GM12878 (cell line): ENCODE measurements at regions not wholly inside any gene's neighbourhood (a gene's known extent, or its start where the extent isn't known, plus 50 kb on each side); places are given as distances from the start of the nearest gene placed in this dataset.

ENCODE experiments used
- BACH1 ChIP-seq: fragments of 450-650 bp; IDR thresholded peaks from 2 replicates; pipeline ENCODE4 v1.6.1; 2017; ENCODE audit warnings: mild to moderate bottlenecking, borderline replicate concordance
- EP300 ChIP-seq, 2 experiments: fragments of 150-350 bp in 1 of 2; IDR thresholded peaks; 2 replicates each; pipeline ENCODE4 v1.6.1; 2011 to 2012; ENCODE audit warnings: low read depth in 2 of 2, low read length in 2 of 2, borderline replicate concordance in 1 of 2, improper control_type of control experiment in 1 of 2, inconsistent platforms in 1 of 2; ENCODE audit not compliant: control insufficient read depth in 1 of 2
- EZH2 ChIP-seq: IDR thresholded peaks from 2 replicates; pipeline ENCODE4 v1.6.1; 2012; ENCODE audit warnings: low read depth, mild to moderate bottlenecking, control low read depth, inconsistent platforms, low read length, borderline replicate concordance; ENCODE audit not compliant: control insufficient read depth
- JUNB ChIP-seq: IDR thresholded peaks from 2 replicates; pipeline ENCODE4 v1.6.1; 2016; ENCODE audit warnings: antibody characterized with exemption, mild to moderate bottlenecking
- MXI1 ChIP-seq: fragments of 150-350 bp; IDR thresholded peaks from 2 replicates; pipeline ENCODE4 v1.6.1; 2011; ENCODE audit warnings: low read depth, mild to moderate bottlenecking, inconsistent platforms, low read length, improper control_type of control experiment
- NFIC ChIP-seq: IDR thresholded peaks from 2 replicates; pipeline ENCODE4 v1.6.1; 2012; ENCODE audit warnings: low read depth, mild to moderate bottlenecking, inconsistent platforms, low read length, moderate library complexity
- RAD51 ChIP-seq: fragments of 450-650 bp; IDR thresholded peaks from 2 replicates; pipeline ENCODE4 v1.6.1; 2016; ENCODE audit warnings: moderate library complexity, mild to moderate bottlenecking, inconsistent platforms
- SIN3A ChIP-seq: IDR thresholded peaks from 2 replicates; pipeline ENCODE4 v1.6.1; 2012; ENCODE audit warnings: low read depth, low read length, improper control_type of control experiment
- SREBF1 ChIP-seq: IDR thresholded peaks from 2 replicates; pipeline ENCODE4 v1.6.1; 2012; ENCODE audit warnings: mild to moderate bottlenecking, low read length
- TARDBP ChIP-seq: IDR thresholded peaks from 2 replicates; pipeline ENCODE4 v1.6.1; 2016; ENCODE audit warnings: borderline replicate concordance
- ZZZ3 ChIP-seq: IDR thresholded peaks from 2 replicates; pipeline ENCODE4 v1.6.1; 2011; ENCODE audit warnings: low read depth; ENCODE audit not compliant: control insufficient read depth, insufficient read length
- TF ChIP-seq, protein P1 (sequence below): IDR thresholded peaks from 2 replicates; pipeline ENCODE4 v1.6.1; 2011; ENCODE audit warnings: borderline replicate concordance, low read depth, mild to moderate bottlenecking, moderate library complexity, mixed read lengths, low read length; ENCODE audit not compliant: insufficient read depth; ENCODE audit errors: extremely low read length
- TF ChIP-seq, protein P2 (sequence below), 3 experiments: IDR thresholded peaks in 2 of 3; conservative IDR thresholded peaks in 1 of 3; 2 replicates each; pipeline ENCODE4 v1.5.1; 2011; ENCODE audit warnings: low read depth in 3 of 3, low read length in 3 of 3, mild to moderate bottlenecking in 3 of 3, control low read depth in 2 of 3, moderate library complexity in 2 of 3, inconsistent platforms in 1 of 3, mixed read lengths in 1 of 3; ENCODE audit not compliant: control insufficient read depth in 2 of 3, insufficient read depth in 1 of 3; ENCODE audit errors: extremely low read depth in 1 of 3

DNA sequence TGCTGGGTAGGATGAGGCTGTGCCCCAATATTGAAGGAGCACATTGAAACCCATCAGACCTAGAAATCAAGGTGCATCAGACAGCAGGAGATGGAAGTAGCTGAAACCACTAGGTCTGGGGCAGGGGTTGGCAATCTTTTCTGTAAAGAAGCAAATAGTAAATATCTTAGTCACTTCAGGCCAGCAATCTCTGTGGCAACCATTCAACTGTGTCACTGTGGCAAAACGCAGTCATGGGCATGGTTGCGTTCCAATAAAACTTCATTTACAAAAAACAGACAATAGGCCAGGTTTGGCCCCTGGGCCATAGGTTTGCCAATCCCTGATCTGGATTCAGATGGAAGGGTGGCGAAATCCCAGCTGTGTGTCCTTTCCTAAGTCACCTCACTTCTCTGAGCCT, 397.3 kb downstream of the MED13L start:
- TF ChIP-seq, protein P1, sequence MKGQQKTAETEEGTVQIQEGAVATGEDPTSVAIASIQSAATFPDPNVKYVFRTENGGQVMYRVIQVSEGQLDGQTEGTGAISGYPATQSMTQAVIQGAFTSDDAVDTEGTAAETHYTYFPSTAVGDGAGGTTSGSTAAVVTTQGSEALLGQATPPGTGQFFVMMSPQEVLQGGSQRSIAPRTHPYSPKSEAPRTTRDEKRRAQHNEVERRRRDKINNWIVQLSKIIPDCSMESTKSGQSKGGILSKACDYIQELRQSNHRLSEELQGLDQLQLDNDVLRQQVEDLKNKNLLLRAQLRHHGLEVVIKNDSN, result no peak
- no peak for TF ChIP-seq NFIC
- TF ChIP-seq ZZZ3, result no peak
- TF ChIP-seq SREBF1, result no peak
- TF ChIP-seq, protein P2, sequence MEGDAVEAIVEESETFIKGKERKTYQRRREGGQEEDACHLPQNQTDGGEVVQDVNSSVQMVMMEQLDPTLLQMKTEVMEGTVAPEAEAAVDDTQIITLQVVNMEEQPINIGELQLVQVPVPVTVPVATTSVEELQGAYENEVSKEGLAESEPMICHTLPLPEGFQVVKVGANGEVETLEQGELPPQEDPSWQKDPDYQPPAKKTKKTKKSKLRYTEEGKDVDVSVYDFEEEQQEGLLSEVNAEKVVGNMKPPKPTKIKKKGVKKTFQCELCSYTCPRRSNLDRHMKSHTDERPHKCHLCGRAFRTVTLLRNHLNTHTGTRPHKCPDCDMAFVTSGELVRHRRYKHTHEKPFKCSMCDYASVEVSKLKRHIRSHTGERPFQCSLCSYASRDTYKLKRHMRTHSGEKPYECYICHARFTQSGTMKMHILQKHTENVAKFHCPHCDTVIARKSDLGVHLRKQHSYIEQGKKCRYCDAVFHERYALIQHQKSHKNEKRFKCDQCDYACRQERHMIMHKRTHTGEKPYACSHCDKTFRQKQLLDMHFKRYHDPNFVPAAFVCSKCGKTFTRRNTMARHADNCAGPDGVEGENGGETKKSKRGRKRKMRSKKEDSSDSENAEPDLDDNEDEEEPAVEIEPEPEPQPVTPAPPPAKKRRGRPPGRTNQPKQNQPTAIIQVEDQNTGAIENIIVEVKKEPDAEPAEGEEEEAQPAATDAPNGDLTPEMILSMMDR (IDR thresholded peaks at IDR 0.05 in 2 of 3, conservative IDR thresholded peaks at IDR 0.05 in 1 of 3; ENCODE audit: control insufficient read depth in 2 of 3, extremely low read depth in 1 of 3, insufficient read depth in 1 of 3, low read depth in 3 of 3, low read length in 3 of 3), result no peak
- no peak for TF ChIP-seq TARDBP
- no peak for TF ChIP-seq RAD51
- TF ChIP-seq EP300 (IDR thresholded peaks at IDR 0.05; ENCODE audit: borderline replicate concordance in 1 of 2, control insufficient read depth in 1 of 2, low read depth in 2 of 2, low read length in 2 of 2), result no peak
- TF ChIP-seq BACH1, result no peak
- TF ChIP-seq JUNB, result no peak
- no peak for TF ChIP-seq SIN3A
- TF ChIP-seq EZH2, result no peak
- no peak for TF ChIP-seq MXI1
